OCI-LY3 (cell line): ENCODE measurements at regions not wholly inside any gene's neighbourhood (a gene's known extent, or its start where the extent isn't known, plus 50 kb on each side); places are given as distances from the start of the nearest gene placed in this dataset.

Experiments
- EZH2phosphoT487 ChIP-seq: fragments of 200-600 bp; shearing (Covaris generic); IDR thresholded peaks from 2 replicates; pipeline ENCODE4 v1.6.1; 2018; ENCODE audit warnings: antibody characterized with exemption, mixed run types, low read depth
- TF ChIP-seq, protein P1 (sequence below): fragments of 200-600, 300-600 bp; sonication (generic); IDR thresholded peaks from 2 replicates; pipeline ENCODE4 v1.5.1; 2014; ENCODE audit warnings: antibody characterized with exemption, low read length, low read depth

GRCh38 chr4:16450724-16451123 lies 224.5 kb upstream of the TAPT1 start:
- TF ChIP-seq, protein P1, sequence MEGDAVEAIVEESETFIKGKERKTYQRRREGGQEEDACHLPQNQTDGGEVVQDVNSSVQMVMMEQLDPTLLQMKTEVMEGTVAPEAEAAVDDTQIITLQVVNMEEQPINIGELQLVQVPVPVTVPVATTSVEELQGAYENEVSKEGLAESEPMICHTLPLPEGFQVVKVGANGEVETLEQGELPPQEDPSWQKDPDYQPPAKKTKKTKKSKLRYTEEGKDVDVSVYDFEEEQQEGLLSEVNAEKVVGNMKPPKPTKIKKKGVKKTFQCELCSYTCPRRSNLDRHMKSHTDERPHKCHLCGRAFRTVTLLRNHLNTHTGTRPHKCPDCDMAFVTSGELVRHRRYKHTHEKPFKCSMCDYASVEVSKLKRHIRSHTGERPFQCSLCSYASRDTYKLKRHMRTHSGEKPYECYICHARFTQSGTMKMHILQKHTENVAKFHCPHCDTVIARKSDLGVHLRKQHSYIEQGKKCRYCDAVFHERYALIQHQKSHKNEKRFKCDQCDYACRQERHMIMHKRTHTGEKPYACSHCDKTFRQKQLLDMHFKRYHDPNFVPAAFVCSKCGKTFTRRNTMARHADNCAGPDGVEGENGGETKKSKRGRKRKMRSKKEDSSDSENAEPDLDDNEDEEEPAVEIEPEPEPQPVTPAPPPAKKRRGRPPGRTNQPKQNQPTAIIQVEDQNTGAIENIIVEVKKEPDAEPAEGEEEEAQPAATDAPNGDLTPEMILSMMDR: peak; percentile 35
- no peak for TF ChIP-seq EZH2phosphoT487
